HG02798 (cell line): ENCODE measurements at regions not wholly inside any gene's neighbourhood (a gene's known extent, or its start where the extent isn't known, plus 50 kb on each side); places are given as distances from the start of the nearest gene placed in this dataset.

ENCODE experiments used
- ATAC-seq: cut with Tn5 transposase; IDR thresholded peaks from one replicate; pipeline ENCODE4 v1.9.1; 2021; ENCODE audit warnings: mild to moderate bottlenecking; ENCODE audit not compliant: unreplicated experiment, poor library complexity

- ATAC-seq = no peak
Measured at GRCh38 chr2:129302106-129302505, 677.4 kb upstream of the RAB6C start.

DNA sequence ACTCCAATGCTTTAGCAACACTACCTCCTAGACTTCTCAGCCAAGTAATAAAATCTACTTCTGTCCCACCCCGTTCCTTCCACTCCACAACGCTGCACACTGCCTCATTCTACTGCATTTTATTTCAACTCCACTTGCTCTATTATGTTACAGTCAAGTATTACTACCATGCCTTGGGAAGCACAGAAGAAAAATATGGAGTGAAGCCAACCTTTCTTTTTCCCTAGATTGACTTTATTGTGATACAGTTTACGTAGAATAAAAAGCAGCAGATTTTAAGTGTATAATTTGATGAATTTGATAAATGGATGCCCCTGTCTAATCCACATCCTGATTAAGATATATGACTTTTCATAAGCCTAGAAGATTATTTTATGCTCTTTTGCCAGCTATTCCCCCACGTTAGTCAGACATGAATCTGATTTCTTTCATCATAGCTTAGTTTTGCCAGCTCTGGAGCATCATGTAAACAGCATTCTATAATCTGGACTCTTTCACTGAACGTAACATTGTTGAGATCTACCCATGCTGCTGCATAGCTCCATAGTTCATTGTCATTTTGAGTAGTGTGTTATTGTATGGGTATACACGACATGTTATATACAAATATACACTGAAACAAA is 676.8 kb upstream of the RAB6C start:
- ATAC-seq = no peak

DNA sequence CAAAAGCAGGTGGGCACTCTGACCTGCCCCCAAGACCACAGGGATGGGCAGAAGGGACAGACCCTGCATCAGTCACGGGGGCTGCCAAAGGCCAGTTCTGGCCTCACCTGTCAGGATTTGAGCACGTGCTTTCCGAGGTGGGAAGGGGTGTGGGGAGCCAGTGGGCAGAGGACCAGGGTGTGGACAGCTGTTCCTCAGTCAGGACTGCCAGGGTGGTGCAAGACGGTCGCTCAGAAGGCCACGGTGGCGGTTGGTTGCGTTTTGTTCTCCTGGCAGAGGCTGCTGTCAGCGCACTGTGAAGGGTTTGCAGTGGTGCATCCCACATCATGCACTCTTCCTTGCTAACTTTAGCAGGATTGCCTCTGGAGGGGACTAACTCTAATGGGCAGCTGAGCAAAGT is 665.3 kb upstream of the RAB6C start:
- no peak for ATAC-seq

DNA sequence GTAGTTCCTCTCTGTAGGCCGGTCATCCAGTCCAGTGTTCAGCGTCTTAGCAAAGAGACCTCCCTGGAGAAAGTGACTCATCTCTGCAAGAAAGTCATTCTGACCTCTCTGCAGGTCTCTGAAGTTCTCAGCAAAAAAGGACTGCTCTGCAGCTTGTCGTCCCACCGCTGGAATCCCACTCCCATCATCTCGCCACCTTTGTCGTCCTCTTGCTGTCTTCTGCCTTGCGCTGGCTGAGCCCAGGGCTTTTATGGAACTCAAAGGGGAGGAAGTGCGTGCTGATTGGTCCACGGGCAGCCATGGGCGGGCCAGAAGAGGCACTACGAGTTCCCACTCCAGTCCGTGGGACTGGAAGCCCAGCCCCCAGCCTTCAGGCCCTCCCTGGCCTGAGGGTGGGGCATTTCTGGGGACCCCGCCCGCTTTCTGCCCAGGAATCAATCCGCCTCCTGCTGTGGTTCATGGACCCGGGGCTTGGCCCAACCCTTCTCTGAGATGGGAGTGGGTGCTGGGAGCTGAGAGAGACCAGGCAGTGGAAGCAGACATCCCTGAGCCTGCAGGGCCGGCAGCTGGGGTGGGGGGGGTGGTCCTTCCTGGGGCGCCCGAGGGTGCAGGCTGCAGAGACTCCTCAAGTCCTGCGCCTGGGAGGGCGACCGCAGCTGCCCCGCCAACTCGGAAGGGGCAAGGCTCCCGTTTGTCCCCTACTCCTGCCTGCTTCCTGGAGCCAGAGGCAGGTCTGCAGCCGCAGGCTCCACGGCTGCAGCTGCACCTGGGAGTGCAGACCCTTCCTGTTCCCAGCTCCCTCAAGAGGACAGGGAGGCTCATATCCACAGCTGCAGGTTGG is 660.7 kb upstream of the RAB6C start:
- no peak for ATAC-seq

GRCh38 chr2:129319422-129319717 is 660.1 kb upstream of the RAB6C start:
- no peak for ATAC-seq

GRCh38 chr2:129320288-129320687 is 659.2 kb upstream of the RAB6C start:
- no peak for ATAC-seq

DNA sequence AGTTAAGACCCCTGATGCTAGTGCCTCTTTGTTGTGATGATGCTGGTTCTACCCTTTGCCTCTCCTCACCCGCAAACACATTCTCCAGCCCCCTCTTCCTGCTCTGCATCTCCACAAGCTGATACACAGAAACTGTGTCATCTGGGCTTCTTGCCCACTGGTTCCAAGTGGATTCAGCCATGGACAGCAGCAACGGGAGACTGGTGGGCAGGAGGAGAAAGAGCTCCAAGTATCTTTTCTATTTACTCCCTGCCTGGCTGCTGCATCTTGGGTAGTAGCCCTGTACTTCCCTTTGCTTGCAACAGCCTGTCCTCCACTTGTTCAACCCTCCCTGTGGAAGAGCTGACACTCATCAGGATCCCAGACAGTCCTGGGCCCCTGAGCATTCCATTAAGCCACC is 655.1 kb upstream of the RAB6C start:
- no peak for ATAC-seq

DNA sequence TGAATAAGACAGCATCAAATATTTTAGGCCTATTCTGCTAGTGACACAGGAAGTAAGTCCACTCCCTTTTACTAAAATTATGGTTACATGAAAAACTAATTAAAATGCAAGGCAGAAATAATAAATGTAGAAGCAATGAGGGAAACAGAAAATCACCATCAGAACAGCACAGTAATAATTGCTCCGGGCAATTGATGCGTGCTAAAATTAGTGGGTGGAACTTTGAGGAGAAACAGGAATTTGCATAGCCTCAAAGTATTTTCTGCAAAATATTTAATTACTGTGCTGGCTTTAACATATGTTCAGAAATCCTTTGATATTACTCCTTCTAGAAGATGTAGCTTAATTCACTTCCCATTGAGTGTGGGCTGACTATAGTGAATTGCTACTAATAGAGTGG is 654.3 kb upstream of the RAB6C start:
- ATAC-seq = no peak

- no peak for ATAC-seq
Measured at GRCh38 chr2:129329574-129329973, 649.9 kb upstream of the RAB6C start.

GRCh38 chr2:129330504-129330903 is 649.0 kb upstream of the RAB6C start:
- no peak for ATAC-seq

DNA sequence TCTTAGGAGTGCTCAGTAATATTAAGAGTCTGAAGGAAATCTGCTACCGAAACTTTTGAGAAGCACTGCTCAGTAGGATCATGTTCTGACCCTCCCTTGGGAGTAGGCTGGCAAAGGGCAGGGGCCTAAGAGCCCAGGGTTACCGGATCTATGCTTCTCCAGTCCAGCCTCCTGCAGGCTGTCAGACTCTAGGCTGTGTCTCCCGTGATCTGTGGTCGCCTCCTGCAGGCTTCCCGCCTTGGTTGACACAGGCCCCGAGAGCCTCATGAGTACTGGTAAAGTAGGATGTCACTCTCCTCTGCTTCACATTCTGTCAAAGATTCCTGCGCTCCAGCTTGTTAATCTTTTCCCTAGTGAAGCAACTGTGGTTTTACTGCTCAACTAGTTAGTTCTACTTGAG is 647.8 kb upstream of the RAB6C start:
- ATAC-seq = no peak

DNA sequence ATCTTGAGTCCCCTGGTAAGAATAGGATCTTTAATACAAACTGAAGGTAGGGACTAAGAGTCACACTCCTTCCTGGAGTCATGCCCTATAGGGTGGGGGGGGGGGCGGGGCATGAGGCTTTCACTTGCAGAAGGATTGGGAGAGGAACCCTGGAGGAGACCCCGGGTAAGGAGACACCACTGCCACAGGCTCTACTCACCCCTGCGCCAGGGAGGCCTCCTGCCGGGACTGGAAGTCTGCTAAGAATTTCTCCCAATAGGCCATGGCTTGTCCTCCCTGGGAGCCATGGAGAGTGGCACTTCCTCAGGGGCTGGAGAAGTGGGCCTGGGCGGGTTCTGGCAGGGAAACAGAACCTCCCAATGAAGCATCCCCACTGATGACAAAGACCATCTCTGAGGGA is 645.3 kb upstream of the RAB6C start:
- ATAC-seq = no peak

DNA sequence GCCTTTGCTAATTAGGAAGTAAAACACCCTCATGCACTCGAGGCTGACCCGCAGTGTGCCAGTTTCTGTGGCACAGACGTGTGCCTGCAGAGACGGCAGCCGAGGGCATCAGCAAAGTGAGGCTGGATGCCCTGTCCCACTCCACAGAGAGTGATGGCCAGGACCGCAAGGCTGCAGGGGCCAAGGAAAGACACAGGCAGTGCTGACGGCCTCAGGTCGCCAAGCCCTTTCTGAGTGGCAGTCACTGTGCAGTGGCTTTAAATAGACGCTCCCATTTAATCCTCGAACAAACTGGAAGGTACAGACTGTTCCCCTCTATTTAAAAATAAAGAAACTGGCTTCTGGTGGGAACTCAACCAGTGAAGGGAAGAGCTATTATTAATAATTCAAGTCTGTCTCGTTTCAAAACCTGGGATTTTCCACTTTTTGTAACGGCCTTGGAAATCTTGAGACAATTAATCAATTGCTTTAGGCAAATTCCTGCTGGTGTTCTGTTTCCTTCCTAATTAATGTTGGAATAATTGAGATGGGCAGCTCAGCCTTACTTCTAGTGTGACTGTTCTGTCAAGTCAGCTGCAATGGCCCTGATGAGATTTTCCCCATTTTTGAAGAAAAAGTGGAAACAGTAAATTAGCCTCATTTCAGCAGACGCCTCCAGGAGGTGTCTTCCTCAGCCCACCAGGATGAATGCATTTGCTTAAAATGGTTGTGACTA is 644.6 kb upstream of the RAB6C start:
- no peak for ATAC-seq

DNA sequence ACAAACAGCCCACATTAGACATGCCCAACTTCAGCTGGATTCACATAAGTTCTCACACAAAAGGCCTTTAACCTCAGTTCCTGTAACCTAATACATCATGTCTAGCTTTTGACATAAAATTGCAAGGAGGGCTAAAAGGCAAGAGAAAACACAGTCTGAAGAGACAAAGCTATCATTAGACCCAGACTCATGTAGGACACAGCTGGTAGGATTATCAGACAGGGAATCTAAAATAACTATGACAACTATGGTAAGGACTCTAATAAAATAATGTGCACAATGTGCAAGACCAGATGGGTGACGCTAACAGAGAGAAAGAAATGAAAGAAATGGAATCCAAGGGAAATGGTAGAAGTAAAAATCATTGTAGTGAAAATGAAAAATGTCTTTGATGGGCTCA is 643.2 kb upstream of the RAB6C start:
- no peak for ATAC-seq

- ATAC-seq = no peak
Measured at GRCh38 chr2:129337076-129337475, 642.4 kb upstream of the RAB6C start.

- no peak for ATAC-seq
Measured at GRCh38 chr2:129345540-129345939, 633.9 kb upstream of the RAB6C start.

DNA sequence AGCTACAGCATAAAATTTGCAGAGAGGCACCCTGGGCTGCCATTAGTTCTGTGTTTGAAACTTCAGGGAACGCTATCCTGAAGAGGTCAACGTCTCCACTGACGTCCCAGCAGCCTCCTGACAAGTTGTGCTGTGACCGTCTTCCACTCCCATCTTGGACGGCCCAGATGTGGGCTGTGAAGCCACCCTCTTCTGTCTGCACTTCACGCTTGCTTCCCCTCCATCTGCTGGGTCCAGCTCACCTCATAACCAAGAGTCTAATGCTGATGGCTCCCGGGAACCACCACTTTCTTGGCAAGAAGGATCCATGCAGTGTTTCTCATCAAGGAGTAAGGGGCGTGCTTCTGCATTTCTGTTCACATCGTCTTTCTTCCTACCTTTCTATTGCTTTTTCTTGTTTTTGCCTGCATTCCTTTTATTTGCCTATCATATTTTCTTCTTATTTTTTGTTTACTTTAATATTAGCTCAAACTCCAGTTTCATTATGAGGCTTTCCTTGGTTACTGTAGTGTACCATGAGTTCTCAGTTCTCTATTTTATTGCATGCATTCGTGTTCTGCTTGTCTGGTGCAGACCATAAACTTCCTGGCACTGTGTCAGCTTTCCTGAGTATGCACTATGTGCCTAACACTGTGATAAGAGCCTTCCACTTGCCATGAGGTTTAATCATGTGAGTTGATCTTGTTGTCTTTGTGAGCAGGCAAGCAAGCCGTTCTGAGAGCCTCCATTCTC is 631.8 kb upstream of the RAB6C start:
- peak; percentile 98 for ATAC-seq

- ATAC-seq = no peak
Measured at GRCh38 chr2:129354631-129355030, 624.8 kb upstream of the RAB6C start.

DNA sequence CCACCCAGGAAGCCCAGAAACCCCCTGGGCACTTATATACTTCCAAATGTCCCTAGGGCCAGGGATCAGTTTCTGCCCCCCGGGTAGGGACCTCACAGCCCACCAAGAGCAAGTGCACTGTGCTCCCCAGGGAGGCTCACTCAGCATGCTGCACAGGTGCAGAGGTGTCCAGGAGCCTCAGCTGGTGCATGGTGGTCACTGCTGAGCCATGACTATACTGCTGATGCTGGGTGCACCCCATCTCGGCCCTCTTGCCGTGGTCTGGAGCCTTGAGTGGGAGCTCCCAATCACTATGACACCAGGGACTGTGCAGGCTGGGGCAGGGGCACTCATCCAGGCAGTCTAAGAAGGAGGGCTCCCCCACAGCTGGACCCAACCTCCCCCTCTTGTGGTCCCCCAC is 617.8 kb upstream of the RAB6C start:
- no peak for ATAC-seq

GRCh38 chr2:129366263-129366662 is 613.2 kb upstream of the RAB6C start:
- no peak for ATAC-seq

- no peak for ATAC-seq
Measured at GRCh38 chr2:129367107-129367506, 612.4 kb upstream of the RAB6C start.
